ENCODE measurements at regions not wholly inside any gene's neighbourhood (a gene's known extent, or its start where the extent isn't known, plus 50 kb on each side); places are given as distances from the start of the nearest gene placed in this dataset.

DNA sequence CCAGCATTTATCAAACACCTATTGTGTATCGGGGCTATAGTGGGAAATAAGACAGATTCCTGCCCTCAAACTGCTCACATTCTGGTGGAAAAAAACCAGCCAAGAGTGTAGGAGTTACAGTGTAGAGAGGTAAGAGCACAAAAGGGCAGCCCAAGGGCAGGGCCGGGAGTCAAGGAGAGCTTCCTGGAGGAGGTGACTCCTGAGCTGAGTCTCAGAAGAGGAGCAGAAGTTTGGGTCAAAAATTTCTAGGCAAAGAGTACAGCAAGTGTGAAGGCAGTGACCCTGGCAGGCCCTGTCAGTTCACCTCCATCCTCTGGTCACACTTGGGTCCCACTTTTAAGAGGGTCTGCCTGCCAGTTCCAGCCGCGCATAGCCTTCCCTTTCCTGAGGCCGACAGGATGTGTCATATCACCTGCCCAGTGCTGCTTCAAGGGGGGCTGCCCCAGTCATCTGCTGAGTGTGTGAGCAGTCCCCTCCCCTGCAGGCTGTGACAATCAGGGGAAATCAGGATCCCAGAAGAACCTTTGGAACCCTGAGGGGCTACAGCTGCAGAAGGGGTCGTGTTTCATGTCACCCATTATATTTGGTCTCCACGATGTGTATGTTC, 118.4 kb downstream of the GLI2 start:
- TF ChIP-seq, protein P1, sequence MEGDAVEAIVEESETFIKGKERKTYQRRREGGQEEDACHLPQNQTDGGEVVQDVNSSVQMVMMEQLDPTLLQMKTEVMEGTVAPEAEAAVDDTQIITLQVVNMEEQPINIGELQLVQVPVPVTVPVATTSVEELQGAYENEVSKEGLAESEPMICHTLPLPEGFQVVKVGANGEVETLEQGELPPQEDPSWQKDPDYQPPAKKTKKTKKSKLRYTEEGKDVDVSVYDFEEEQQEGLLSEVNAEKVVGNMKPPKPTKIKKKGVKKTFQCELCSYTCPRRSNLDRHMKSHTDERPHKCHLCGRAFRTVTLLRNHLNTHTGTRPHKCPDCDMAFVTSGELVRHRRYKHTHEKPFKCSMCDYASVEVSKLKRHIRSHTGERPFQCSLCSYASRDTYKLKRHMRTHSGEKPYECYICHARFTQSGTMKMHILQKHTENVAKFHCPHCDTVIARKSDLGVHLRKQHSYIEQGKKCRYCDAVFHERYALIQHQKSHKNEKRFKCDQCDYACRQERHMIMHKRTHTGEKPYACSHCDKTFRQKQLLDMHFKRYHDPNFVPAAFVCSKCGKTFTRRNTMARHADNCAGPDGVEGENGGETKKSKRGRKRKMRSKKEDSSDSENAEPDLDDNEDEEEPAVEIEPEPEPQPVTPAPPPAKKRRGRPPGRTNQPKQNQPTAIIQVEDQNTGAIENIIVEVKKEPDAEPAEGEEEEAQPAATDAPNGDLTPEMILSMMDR (conservative IDR thresholded peaks at IDR 0.05; ENCODE audit: low read length) = no peak
- TF ChIP-seq EZH2phosphoT487 (IDR thresholded peaks at IDR 0.05; ENCODE audit: borderline replicate concordance) = no peak

DNA sequence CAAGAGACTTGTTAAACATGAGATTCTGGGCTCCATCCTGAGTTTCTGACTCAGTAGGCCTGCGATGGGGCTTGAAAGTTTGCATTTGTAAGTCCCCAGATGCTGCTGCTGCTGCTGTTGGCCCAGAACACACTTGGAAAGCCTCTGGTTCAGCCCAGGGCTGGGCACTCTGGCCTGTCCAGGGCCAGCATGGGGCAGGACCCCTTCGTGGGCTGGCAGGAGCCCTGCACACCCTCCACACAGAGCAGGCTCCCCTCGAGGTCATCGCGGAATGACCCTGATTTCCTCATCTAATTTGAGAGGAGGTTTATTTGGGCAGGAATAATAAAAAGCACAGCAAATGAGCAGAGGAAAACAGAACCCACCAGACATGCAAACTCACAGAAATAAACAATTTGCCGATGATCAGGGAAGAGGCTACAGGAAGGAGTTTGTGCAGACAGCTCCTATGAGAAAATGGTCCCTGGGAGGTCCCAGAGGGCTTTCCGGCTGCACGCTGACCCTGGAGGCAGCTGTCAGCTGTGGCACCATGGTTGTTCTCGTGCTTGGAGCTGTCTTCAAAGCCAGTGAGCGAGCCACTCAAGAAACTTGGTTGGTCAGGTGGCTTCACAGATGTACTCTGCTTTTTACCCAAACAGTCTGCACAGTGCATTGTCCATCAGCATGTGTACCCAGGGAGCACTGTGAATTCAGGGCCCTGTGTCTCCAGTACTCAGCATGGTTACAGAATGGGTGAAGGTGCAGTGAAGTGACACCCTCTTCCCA, 119.3 kb downstream of the GLI2 start:
- no peak overlapping the region for H2AFZ ChIP-seq (ENCODE audit: low read length)
- H3K27me3 ChIP-seq (ENCODE audit: insufficient read depth, low read length, poor library complexity, severe bottlenecking) = no peaks in the 10 kb centered on the region
- no peaks in the 10 kb centered on the region for H3K79me2 ChIP-seq (ENCODE audit: insufficient read depth, low read length)
- no peaks in the 10 kb centered on the region for H3K4me1 ChIP-seq (ENCODE audit: insufficient read depth, low read length, poor library complexity, severe bottlenecking)
- H3K9me3 ChIP-seq (ENCODE audit: insufficient read depth, low read depth, low read length) = no peaks in the 10 kb centered on the region
- H3K9ac ChIP-seq (ENCODE audit: low read depth, low read length, poor library complexity, severe bottlenecking) = no peak overlapping the region
- H4K20me1 ChIP-seq (ENCODE audit: insufficient read depth, low read length, poor library complexity, severe bottlenecking) = no peaks in the 10 kb centered on the region
- no peaks in the 10 kb centered on the region for H3K9me2 ChIP-seq (replicated peaks; ENCODE audit: low read depth, low read length)
- H3K4me3 ChIP-seq (ENCODE audit: low read length, poor library complexity, severe bottlenecking) = no peak overlapping the region
- H3K36me3 ChIP-seq (ENCODE audit: insufficient read depth, low read length) = no peaks in the 10 kb centered on the region
- H3K4me2 ChIP-seq (ENCODE audit: low read depth, low read length, poor library complexity, severe bottlenecking) = no peak overlapping the region
- no peaks in the 10 kb centered on the region for H3F3A ChIP-seq (ENCODE audit: low read depth)
- TF ChIP-seq, protein P1 (conservative IDR thresholded peaks at IDR 0.05; ENCODE audit: low read length) = no peak
- TF ChIP-seq EZH2phosphoT487 (IDR thresholded peaks at IDR 0.05; ENCODE audit: borderline replicate concordance) = no peak

More for the DNA sequence above, 118.4 kb downstream of the GLI2 start:
- Histone ChIP-seq H3K9me3 (ENCODE audit: insufficient read depth, low read depth, low read length) (no peaks in the 10 kb centered on the region), H3K27me3 (ENCODE audit: insufficient read depth, low read length, poor library complexity, severe bottlenecking) (no peaks in the 10 kb centered on the region), H2AFZ (ENCODE audit: low read length) (no peak overlapping the region), H3K4me1 (ENCODE audit: insufficient read depth, low read length, poor library complexity, severe bottlenecking) (no peaks in the 10 kb centered on the region), H3F3A (ENCODE audit: low read depth) (no peaks in the 10 kb centered on the region), H3K36me3 (ENCODE audit: insufficient read depth, low read length) (no peaks in the 10 kb centered on the region), H3K9me2 (replicated peaks; ENCODE audit: low read depth, low read length) (no peaks in the 10 kb centered on the region), H3K4me3 (ENCODE audit: low read length, poor library complexity, severe bottlenecking) (no peak overlapping the region), H3K79me2 (ENCODE audit: insufficient read depth, low read length) (no peaks in the 10 kb centered on the region), H3K9ac (ENCODE audit: low read depth, low read length, poor library complexity, severe bottlenecking) (no peak overlapping the region), H3K4me2 (ENCODE audit: low read depth, low read length, poor library complexity, severe bottlenecking) (no peak overlapping the region), H4K20me1 (ENCODE audit: insufficient read depth, low read length, poor library complexity, severe bottlenecking) (no peaks in the 10 kb centered on the region)

DNA sequence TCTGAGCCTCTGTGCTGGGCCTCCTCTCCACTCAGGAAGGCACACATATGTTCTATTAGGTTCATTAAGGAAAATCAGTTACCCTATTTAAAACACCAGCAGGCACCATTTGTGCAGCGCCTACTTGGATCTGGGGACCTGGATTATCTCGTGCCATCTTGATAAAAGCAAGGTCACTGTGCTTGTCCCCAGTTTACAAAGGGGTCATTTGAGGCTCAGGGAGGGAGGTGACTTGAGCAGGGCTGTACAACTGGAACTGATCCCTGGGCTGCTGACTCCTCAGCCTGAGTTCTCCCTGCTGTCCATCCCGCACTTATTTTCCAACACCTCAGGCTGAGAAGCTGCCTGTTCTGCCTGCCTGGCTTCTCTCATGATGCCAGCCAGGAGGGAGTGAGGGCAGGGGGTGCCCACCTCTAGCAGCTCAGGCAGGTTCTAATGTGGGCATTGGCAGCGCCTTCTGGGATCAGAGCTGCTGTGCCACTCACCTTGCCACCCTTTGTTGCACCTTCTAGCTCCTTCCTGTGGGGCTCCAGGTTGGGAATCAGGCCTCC, 120.3 kb downstream of the GLI2 start:
- Histone ChIP-seq H2AFZ (ENCODE audit: low read length) (no peak overlapping the region), H3F3A (ENCODE audit: low read depth) (no peaks in the 10 kb centered on the region), H3K9me2 (replicated peaks; ENCODE audit: low read depth, low read length) (no peaks in the 10 kb centered on the region), H3K36me3 (ENCODE audit: insufficient read depth, low read length) (no peaks in the 10 kb centered on the region), H3K27me3 (ENCODE audit: insufficient read depth, low read length, poor library complexity, severe bottlenecking) (no peaks in the 10 kb centered on the region), H3K79me2 (ENCODE audit: insufficient read depth, low read length) (no peaks in the 10 kb centered on the region), H3K4me3 (ENCODE audit: low read length, poor library complexity, severe bottlenecking) (no peak overlapping the region), H4K20me1 (ENCODE audit: insufficient read depth, low read length, poor library complexity, severe bottlenecking) (no peaks in the 10 kb centered on the region), H3K4me1 (ENCODE audit: insufficient read depth, low read length, poor library complexity, severe bottlenecking) (no peaks in the 10 kb centered on the region), H3K9me3 (ENCODE audit: insufficient read depth, low read depth, low read length) (no peaks in the 10 kb centered on the region), H3K4me2 (ENCODE audit: low read depth, low read length, poor library complexity, severe bottlenecking) (no peak overlapping the region), H3K9ac (ENCODE audit: low read depth, low read length, poor library complexity, severe bottlenecking) (no peak overlapping the region)
- no peak for TF ChIP-seq EZH2phosphoT487 (IDR thresholded peaks at IDR 0.05; ENCODE audit: borderline replicate concordance)
- TF ChIP-seq, protein P1 (conservative IDR thresholded peaks at IDR 0.05; ENCODE audit: low read length) = no peak
